ENCODE measurements at regions not wholly inside any gene's neighbourhood (a gene's known extent, or its start where the extent isn't known, plus 50 kb on each side); places are given as distances from the start of the nearest gene placed in this dataset.

DNA sequence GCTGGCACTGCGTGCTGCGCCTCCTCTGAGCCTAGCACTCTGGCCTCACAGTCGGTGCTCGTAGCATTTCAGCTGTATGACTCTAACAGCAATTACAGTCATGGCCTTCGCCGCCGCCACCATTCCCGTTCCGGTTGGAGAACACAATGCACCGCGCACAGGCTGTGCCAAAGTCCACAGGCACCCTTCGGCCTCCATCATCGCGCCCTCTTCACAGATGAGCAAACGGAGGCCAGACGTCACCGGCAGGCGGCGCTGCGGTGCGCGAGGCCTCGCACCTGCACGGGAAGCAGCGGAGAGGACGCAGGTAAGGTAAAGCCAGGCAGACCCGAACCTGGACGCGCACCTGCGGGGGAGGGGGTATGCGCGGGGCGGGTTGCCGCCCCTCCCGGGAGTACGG, 128.9 kb downstream of the BARX1 start:
- Mint-ChIP-seq H3K27me3 (ENCODE audit: unreplicated experiment) (peaks cover 50% of the 10 kb centered on the region), H3K36me3 (ENCODE audit: insufficient read depth, unreplicated experiment) (no peaks in the 10 kb centered on the region), H3K4me1 (ENCODE audit: low read depth, unreplicated experiment) (no peaks in the 10 kb centered on the region), H3K9me3 (ENCODE audit: low read depth, unreplicated experiment) (peaks cover 4% of the 10 kb centered on the region), H3K4me3 (ENCODE audit: low read depth, unreplicated experiment) (no peak overlapping the region), H3K27ac (ENCODE audit: unreplicated experiment) (no peak overlapping the region)
- DNase-seq = no peak
- TF ChIP-seq, protein P1, sequence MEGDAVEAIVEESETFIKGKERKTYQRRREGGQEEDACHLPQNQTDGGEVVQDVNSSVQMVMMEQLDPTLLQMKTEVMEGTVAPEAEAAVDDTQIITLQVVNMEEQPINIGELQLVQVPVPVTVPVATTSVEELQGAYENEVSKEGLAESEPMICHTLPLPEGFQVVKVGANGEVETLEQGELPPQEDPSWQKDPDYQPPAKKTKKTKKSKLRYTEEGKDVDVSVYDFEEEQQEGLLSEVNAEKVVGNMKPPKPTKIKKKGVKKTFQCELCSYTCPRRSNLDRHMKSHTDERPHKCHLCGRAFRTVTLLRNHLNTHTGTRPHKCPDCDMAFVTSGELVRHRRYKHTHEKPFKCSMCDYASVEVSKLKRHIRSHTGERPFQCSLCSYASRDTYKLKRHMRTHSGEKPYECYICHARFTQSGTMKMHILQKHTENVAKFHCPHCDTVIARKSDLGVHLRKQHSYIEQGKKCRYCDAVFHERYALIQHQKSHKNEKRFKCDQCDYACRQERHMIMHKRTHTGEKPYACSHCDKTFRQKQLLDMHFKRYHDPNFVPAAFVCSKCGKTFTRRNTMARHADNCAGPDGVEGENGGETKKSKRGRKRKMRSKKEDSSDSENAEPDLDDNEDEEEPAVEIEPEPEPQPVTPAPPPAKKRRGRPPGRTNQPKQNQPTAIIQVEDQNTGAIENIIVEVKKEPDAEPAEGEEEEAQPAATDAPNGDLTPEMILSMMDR (IDR thresholded peaks at IDR 0.05; ENCODE audit: unreplicated experiment) = no peak
- intact Hi-C loops (cut with micrococcal nuclease; ENCODE audit: unreplicated experiment) = loop anchor here (2.0 kb wide), 1 partner anchor 137 kb away; no protein-coding TSS in a partner anchor
- CTCF ChIA-PET = no interaction called here
- no TSS peak for BruUV-seq (replicated peaks)

GRCh38 chr9:93825348-93826115, 129.6 kb downstream of the BARX1 start:
- no peak for DNase-seq
- intact Hi-C loops (cut with micrococcal nuclease; ENCODE audit: unreplicated experiment) = loop anchor here (2.0 kb wide), 1 partner anchor 137 kb away; no protein-coding TSS in a partner anchor
- peaks cover 50% of the 10 kb centered on the region for H3K27me3 Mint-ChIP-seq (ENCODE audit: unreplicated experiment)
- BruUV-seq (replicated peaks) = no TSS peak
- H3K4me1 Mint-ChIP-seq (ENCODE audit: low read depth, unreplicated experiment) = no peaks in the 10 kb centered on the region
- H3K9me3 Mint-ChIP-seq (ENCODE audit: low read depth, unreplicated experiment) = peaks cover 4% of the 10 kb centered on the region
- TF ChIP-seq, protein P1 (IDR thresholded peaks at IDR 0.05; ENCODE audit: unreplicated experiment) = no peak
- no peaks in the 10 kb centered on the region for H3K36me3 Mint-ChIP-seq (ENCODE audit: insufficient read depth, unreplicated experiment)
- H3K27ac Mint-ChIP-seq (ENCODE audit: unreplicated experiment) = no peak overlapping the region
- CTCF ChIA-PET = interaction anchor here (1.0 kb wide), 1 partner anchor 7 kb away, joined by 3 read pairs; no protein-coding TSS in a partner anchor
- H3K4me3 Mint-ChIP-seq (ENCODE audit: low read depth, unreplicated experiment) = no peak overlapping the region

DNA sequence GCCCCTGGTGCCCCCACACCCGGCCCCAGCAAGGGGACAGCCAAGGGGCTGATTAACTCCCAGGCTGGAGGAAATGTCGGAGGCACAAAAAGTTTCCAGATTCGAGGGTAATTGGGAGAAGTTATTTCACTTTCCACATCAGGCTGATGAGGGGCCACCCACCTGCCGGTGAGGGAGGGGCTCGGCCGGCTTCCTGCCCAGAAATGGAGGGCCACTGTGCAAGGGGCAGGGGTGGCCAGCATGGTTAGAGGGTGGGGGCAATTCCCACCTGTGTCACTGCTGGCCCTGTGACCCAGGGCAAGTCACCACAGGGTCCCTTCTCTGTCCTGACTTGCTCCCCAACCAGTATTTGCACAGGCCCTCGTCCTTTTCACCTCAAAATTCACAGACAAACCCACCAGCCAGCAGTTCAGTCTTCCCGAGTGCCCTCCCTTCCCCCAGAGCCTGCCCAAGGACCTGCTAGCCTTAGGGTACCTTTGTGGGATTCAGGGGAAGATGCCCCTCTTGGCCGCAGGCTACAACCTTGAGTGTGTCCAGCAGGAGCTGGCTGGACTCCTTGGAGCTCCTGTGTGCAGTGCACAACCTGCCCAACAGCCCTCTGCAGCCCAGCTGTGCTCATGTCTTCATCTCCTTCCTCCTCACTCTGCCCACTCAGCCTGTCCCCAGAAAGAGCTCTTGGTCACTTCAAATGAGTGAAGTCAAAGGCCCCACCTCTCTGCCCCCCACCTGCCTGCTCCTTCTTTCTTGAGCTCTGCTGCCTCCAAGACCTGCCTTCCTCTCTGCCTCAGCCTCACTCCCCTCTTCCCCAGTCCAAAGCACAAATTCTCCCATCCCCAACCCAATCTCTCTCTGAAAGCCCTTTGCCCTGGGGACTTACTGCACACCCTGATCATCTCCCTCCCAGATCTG, 130.5 kb downstream of the BARX1 start:
- CTCF ChIA-PET = interaction anchor here (1.0 kb wide), 1 partner anchor 8 kb away, joined by 3 read pairs; no protein-coding TSS in a partner anchor
- H3K27me3 Mint-ChIP-seq (ENCODE audit: unreplicated experiment) = peaks cover 57% of the 10 kb centered on the region

More for the DNA sequence above, 130.5 kb downstream of the BARX1 start:
- no peak overlapping the region for H3K4me3 Mint-ChIP-seq (ENCODE audit: low read depth, unreplicated experiment)
- no TSS peak for BruUV-seq (replicated peaks)
- no peaks in the 10 kb centered on the region for H3K36me3 Mint-ChIP-seq (ENCODE audit: insufficient read depth, unreplicated experiment)
- intact Hi-C loops (cut with micrococcal nuclease; ENCODE audit: unreplicated experiment) = no loop called here
- no peak overlapping the region for H3K27ac Mint-ChIP-seq (ENCODE audit: unreplicated experiment)
- no peaks in the 10 kb centered on the region for H3K4me1 Mint-ChIP-seq (ENCODE audit: low read depth, unreplicated experiment)
- no peak for DNase-seq
- TF ChIP-seq, protein P1 (IDR thresholded peaks at IDR 0.05; ENCODE audit: unreplicated experiment) = no peak
- peaks cover 4% of the 10 kb centered on the region for H3K9me3 Mint-ChIP-seq (ENCODE audit: low read depth, unreplicated experiment)

Measured in Calu3 (cell line).